Left hindlimb (tissue), 1 donor: ENCODE measurements at regions not wholly inside any gene's neighbourhood (a gene's known extent, or its start where the extent isn't known, plus 50 kb on each side); places are given as distances from the start of the nearest gene placed in this dataset.

Experiments used
- DNase-seq: peaks from one replicate; pipeline ENCODE4 v3.0.0-alpha.2; 2018

- DNase-seq: no peak
Measured at GRCh38 chr15:93861956-93862741, 369.2 kb upstream of the MCTP2 start.

DNA sequence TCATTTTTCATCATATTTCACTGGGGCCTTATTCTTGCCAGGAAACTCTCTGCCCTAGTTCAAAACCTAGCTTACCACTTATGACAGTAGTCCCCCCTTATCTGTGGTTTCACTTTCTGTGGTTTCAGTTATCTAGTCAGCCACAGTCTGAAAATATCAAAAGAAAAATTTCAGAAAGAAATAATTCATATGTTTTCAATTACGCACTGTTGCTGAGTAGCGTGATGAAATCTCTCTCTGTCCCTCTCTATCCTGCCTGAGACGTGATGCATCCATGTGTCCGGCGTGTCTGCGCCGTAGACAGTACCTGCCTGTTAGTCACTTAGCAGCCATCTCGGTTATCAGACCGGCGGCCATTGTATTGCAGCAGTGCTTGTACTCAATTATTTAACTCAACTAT, 369.9 kb upstream of the MCTP2 start:
- no peak for DNase-seq

DNA sequence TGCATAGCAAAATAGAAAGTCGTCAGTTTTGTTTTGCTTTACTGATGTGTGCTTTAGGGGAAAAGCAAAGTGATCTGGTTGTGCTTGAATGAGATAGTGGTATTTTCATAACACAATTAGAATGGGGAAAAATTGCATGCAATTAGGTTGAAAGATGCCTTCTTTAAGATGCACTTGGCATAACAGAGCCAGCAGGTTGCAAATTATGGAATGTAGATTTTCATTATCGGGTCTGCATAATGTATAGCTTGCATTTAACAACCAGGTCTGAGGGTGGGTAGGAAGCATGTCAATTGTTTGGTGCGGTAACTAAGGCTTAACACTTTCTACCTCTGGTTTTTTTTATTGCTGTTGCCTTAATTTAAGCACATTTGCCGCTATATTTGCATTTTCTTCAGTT, 370.7 kb upstream of the MCTP2 start:
- no peak for DNase-seq

DNA sequence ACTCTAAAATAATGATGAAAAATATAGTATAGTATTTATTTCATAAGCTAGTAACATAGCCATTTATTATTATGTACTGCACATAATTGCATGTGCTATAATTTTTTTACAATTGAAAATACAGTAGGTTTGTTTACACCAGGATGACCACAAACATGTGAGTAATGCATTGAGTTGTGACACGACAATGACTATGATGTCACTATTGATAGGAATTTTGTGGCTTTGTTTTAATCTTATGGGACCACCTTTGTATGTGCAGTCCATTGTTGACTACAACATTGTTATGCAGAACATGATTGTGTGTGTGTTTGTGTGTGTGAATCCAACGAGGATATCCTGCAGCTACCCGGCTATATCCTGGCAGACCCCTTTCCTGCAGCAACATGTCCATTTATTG, 372.2 kb upstream of the MCTP2 start:
- DNase-seq: no peak

DNA sequence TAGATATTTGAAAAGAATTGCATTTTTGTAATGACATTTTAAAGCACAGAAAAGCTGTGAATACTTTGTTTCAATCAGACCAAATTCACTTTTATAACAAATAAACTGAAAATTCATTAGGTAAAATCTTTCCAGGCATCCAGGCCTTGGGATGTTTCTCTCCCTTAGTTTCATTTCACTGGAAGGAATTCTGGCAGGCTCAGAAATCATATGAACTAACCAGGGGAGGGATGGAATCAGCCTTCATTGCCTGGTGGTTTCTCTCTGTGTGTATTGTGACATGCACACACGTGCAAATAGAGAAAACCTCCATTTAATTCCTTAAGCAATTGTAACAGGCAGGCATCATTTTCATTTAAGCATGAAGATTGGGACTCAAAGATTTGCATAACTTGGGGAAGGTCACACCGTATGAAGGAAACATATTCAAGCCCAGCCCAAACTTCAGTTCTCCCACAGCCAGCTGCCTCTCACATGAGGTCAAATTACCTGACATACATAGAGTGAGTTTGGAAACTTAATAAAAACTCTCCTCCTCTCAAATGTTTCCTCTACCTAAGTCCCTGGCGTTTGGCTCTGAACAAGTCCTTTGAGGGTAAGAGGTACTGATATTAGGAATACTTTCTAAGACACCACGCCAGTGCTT, 376.1 kb upstream of the MCTP2 start:
- no peak for DNase-seq

DNA sequence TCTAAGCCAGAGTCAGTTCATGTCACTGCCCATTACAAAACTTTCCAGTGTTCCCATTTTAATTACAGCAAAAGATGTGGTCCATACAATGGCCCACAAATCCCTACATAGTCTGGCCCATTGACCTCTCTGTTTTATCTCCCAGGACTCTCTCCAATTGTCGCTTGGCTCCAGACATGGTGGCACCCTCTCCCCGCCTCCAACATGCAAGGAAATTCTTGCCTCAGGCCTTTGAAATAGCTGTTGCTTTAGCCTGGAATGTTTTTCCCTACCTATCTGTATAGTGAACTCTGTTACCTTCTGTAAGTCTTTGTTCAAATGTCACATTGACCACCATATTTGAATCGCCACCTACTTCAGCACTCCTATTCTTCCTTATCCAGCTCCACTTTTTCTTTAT, 377.3 kb upstream of the MCTP2 start:
- DNase-seq: no peak

DNA sequence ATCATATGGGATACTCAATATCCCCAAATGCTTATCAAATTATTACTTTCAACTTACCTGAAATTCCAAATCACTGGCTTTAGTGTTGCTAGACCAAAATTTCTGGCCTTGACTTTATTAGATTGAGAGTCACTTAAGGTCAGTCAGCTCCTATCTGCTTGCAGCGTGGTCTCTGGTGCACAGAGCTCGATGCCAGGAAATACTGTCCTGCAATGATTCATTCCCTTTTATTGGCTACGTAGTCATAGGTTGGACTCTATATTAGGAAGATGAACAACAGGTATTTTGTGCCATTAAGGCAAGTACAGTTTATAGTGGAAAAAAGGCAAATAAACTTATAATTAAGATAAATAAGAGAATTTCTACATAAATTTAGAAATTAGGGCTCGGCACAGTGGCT, 378.6 kb upstream of the MCTP2 start:
- no peak for DNase-seq

DNA sequence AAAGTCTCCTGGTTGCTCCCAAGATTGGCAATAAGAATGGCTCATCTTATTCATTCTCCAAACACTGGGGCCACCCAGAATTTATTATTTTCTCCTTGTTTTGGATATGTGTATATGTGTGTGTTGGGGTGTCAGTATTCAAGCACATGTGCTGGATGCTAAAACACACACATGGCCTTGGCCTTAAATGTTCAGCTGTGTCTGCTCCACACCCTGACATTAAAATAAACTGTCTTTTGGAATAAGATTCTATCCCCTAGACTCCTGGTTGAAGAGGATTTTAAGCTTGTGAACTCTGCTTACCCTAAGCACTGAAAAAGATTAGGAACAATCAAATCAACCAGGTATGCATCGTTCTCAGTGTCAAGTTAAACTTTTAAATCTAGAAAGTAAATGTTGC, 382.9 kb upstream of the MCTP2 start:
- DNase-seq: no peak

DNA sequence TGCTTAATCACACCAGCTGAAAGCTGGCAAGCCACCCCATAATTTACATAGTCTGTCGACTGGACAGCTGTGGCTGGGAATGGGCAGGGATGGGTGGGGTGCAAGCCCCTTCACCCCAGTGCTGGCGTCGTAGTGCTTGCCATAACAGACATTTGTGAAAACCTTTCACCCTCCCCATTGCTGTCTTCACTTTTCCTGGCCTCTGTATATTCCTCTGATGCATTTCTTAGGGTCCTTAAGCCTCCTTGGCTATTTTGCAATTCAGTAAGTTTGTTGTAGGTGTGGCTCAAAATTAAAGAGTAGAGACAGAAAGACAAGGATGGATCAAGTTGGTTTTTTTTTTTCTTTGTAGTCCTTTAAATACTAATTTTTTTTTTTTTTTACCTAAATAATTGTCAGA, 383.3 kb upstream of the MCTP2 start:
- DNase-seq: no peak

DNA sequence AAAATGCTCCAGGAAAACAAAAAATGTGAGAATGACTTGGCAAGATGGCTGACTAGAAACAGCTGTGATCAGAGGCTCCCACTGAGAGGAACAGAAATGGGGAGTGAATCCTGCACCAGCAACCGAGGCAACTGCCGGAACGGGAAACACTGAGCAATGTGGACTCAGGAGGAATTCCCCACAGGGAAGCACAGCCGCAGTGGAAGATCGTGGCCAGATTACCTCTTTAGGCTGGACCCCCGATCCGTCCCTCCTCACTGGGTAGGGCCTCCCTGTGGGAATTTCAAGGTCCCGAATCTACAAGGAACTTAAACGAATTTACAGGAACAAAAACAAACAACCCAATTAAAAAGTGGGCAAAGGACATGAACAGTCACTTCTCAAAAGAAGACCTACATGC, 385.2 kb upstream of the MCTP2 start:
- no peak for DNase-seq

DNA sequence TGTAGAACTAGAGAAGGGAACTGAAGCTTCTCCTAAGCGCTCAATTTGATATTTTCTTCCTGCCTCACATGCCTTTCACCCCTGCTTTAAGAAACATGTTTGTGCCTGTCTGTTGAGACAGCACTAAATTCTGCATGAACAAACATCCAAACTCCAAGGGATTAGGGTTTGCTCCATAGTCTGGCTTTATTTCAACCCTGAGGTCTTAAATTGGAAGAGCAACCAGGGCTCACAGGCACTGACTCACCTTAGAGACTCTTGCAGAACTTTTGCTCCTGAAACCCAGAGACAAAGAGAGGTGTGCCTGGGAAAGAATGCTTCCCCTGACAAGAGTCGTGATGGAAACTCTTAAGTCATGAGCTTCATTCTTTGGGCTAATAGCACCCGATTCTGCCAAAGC, 393.9 kb upstream of the MCTP2 start:
- DNase-seq: no peak

DNA sequence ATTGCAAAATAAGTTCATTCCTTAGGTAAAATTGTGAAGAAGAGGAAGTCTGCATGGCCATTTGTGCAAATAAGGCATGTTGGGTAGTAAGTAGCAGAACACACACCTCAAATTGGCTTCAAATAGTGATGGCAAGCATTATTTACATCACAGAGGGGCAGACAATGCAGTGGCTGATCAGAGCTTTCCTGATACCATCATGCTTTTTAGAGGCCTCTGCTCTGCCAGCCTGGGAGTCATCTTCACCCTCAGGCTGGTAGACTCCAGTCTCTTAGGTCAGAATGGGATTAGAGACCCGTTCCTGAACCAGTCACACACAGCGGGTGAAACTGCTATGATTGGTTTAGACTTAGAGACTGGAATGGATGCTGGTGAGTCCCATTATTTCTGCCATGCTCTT, 396.0 kb upstream of the MCTP2 start:
- no peak for DNase-seq

DNA sequence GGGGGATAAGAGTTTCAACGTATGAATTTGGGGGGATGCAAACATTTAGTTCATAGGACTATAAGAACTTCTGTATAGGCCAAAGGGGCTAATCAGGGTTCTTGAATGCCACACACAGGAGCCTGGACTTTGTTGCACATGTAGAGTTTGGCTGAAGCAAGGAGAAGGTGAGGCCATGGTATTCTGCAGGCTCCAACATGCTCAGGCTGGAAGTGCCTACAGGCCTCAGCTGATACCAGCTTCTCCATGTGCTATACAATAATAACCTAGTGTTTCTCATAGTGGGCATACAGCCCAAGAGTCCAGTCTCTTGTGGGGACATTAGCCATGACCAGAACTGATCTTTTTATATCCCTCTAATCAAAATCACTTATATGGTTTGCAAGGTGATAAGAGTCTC, 399.7 kb upstream of the MCTP2 start:
- no peak for DNase-seq

GRCh38 chr15:93830221-93831080, 400.9 kb upstream of the MCTP2 start:
- no peak for DNase-seq

GRCh38 chr15:93829115-93829870, 402.1 kb upstream of the MCTP2 start:
- no peak for DNase-seq

- DNase-seq: peak; percentile 64
Measured at GRCh38 chr15:93826790-93827189, 404.6 kb upstream of the MCTP2 start.

DNA sequence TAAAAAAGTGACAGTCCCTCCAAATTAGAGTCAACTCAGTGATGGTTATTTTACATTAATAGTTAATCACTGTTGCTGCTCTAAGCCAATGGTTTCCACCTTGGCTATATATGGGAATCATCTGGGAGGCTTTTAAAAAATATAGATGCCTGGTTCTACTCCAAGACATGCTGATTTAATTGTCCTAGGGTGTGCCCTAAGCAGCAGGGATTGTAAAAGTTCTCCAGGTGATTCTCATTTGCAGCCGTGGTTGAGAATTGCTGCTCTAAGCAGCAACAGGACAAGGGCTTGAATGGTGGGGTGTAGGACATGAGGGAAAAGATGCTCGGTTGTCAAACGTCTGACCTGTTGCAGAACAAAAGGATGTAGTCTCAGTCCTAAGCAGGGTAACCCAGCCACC, 405.1 kb upstream of the MCTP2 start:
- DNase-seq: no peak

GRCh38 chr15:93825682-93826081, 405.7 kb upstream of the MCTP2 start:
- no peak for DNase-seq

GRCh38 chr15:93823971-93824913, 407.1 kb upstream of the MCTP2 start:
- peak; percentile 59 for DNase-seq

DNA sequence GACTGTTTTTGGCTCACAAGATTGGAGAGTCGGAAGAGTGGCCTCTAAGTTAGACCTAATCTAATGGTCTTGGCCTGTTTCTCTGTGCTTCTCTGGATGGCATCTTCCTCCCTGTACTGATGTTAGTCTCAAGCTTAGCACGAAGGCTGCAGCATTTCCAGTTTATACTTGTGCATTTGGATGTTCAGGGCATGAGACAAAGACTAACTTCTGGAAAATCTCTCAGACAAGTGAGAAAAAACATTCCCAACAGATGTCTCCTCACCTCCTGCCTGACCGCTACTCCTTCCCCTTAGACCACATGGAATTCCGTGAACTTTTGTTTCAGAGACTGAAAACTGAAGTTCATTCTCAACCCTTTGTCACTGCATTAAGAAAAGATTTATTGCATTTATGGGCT, 410.8 kb upstream of the MCTP2 start:
- DNase-seq: no peak

GRCh38 chr15:93819826-93820225, 411.5 kb upstream of the MCTP2 start:
- peak; percentile 38 for DNase-seq

DNA sequence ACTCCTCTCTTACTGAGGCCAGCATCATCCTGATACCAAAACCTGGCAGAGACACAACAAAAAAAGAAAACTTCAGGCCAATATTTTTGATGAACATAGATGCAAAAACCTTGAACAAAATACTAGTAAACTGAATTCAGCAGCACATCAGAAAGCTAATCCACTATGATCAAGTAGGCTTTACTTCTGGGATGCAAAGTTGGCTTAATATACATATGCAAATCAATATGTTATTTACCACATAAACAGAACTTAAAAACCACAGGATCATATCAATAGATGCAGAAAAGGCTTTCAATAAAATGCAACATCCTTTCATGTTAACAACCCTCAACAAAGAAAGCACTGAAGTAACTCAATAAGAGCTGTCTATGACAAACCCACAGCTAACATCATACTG, 414.5 kb upstream of the MCTP2 start:
- no peak for DNase-seq
